Activated CD8-positive, alpha-beta memory T cell treated with anti-CD3 and anti-CD28 coated beads for 4 hours (primary cell): ENCODE measurements at regions not wholly inside any gene's neighbourhood (a gene's known extent, or its start where the extent isn't known, plus 50 kb on each side); places are given as distances from the start of the nearest gene placed in this dataset.

Source experiments
- DNase-seq, 2 donors: peaks; one replicate each; pipeline ENCODE4 v3.0.0-alpha.2; 2020; ENCODE audit warnings: low read depth in 2 of 2

DNA sequence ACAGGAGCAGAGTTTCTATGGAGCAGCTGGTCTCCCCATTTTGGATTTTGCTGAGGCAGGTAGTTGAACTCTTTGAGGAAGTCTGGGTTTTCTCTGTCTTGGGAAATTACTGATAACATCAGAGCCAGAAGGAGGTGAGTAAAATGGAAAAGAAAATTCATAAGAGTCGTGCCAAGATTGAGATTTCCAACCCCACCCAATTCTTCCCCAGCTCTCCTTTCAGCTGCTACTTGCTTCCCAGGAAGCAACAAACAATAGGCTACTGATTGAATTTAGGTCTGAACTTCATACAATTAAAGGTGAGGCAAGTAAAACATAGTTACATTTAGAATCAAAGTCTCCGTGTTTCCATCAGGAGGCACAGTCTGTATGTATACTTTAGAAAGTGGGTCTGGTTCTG lies 54.6 kb upstream of the EOLA2 start:
- DNase-seq: no peak

DNA sequence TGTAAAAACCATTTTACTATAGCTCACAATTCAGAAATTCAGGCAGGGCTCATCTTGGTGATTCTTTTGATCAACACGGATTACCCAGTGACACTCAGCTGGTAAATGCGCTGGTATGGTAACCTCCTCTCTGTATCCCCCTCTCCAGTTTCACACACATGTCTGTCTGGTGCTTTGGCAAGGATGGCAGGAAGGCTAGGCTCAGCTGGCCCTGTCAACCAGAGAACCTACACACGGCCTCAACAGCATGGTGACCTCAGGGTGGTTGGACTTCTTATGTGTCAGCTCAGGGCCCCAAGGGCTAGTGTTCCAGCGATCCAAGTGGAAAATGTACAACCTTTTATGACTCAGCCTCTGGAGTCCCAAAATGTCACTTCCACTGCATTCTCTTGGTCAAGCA lies 55.7 kb upstream of the EOLA2 start:
- no peak for DNase-seq

DNA sequence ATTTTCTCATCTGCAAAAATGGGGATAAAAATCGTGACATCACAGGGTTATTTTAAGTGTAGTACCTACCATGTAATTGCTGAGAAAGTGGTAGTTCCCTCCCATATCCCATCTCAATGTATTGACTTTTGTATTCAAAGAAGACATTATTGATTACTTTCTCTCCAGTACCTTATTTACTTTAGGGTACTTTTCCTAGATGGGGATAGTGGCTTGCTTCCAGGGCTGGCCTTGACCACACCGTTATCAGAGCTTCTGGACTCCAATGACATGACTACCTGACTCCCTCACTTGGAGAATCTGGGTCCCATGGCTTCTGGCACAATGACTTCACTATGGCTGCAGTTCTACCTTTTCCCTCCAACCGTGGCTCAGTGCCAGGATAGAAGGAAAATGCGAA lies 58.2 kb upstream of the EOLA2 start:
- no peak for DNase-seq

DNA sequence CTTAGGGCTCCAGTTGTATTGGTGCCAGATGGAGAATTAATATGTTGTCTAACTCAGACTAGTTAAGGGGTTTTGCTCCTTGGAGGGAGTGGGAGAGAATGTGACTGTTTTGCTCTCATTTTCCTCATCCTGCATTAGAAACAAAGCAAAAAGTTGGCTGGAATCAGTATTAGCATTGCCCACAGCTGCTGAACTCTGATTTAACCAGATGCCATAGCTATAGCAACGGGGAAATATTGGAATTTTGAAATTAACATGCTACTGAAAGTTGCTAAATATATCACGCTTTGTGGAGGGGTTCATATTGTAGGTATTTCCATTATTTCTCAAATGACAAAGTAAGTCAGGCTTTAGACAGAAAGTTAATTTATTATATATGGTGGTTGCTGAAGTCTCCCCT lies 66.7 kb upstream of the EOLA2 start:
- DNase-seq: no peak

DNA sequence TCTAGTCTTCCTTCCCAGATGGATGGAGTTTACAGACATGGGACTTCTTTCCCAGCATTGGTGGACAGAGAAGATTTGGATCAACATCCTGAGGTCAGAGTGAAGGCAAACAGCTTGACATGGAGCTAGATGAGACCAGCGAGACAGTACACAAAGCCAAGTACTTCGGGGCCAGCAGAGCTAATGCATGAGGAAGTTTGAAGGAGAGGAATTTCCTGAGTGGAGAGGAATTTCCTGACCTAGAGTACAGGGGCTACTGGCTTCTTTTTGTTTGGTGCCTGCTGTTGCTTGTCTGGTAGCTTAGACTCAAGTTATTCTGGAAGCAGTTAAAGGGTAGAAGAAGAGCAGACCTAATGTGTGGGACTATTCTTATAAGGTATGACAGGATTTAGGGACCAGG lies 69.1 kb upstream of the EOLA2 start:
- DNase-seq: no peak

DNA sequence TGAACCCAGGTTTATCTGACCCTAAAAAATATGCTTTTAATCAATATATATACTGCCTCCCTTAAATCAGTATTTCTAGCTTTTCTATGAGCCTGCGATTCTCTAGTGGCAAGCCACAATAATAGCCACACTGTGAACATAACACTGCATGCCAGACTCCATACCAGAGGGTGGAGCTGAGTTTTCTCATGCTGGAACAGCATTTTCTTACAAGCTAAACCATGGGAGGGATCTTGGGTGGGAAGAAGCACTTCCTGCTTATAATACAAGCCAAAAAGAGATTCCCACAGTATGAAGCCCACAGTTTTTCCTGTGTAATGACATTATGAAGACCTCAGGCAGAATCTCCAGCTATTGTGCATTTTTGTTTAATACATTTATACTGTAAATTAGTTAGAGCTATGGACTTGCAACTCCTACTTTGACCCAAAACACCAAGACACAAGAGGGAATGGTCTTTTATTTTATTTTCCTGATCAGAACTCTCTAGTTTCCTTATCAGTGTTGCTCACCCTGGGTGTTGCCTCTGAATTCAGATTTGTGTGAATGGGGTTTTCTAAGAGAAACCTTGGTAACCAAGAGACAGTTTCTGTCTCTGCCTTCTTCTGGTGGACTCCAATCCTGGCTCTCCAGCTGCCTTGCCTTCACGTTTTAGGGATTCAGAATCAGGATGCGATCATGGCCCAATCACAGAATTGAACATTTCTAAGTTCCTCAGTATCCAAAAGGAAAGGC lies 74.5 kb upstream of the EOLA2 start:
- no peak for DNase-seq

DNA sequence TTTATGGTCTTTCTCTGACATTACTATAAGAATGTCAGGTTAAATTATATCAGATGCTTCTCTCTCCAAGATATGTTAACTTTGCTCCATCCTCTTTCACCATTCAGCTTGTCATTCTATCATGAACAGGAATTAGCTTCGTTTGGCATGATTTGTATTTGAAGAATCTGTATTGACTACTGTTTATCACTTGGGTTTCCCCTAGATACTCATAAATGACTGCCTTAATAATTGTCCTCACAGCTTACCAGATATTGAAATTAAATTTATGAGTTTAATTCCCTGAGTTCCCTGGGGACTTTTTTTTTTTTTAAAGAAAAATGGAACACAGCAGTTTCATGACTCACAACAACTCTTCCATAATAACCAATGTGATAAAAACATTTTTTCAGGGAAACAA lies 76.2 kb upstream of the EOLA2 start:
- DNase-seq: no peak

DNA sequence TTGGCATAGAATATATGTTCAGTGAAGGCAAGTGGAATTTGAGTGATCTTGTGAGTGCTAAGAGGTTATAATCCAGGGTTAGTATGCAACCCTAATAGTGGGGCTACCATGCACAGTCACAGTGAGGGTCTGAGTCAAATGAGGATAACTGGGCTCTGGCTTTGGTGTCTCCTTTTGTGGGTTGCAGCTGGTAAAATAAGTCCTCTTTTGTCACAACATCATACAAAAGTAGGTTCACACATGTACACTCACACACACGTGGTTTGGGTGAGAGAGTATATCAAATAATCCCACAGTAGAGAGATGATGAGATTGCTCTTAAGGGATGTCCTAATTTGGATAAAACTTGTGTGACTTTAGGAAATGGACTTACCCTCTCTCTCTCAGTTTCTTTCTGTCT lies 79.6 kb upstream of the EOLA2 start:
- DNase-seq: no peak

DNA sequence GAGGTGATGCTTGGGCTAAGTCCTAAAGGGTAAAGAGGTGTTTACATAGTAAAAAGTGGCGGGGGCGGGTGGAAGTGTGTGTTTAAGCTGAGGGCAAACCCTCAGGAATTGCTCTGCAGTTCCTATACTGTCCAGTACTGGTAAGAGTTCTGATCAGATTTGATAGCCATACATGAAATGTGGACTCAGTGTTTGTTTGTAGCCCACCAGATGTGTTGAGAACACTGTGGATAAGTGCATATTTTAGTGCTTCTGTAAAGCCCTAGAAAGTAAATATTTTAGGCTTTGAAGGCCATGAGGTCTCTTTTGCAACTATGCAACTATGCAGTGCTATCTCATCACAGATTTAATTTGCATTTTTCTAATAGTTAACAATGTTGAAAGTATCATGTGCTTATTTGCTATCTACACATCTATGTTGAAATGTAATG lies 80.7 kb upstream of the EOLA2 start:
- DNase-seq: no peak

DNA sequence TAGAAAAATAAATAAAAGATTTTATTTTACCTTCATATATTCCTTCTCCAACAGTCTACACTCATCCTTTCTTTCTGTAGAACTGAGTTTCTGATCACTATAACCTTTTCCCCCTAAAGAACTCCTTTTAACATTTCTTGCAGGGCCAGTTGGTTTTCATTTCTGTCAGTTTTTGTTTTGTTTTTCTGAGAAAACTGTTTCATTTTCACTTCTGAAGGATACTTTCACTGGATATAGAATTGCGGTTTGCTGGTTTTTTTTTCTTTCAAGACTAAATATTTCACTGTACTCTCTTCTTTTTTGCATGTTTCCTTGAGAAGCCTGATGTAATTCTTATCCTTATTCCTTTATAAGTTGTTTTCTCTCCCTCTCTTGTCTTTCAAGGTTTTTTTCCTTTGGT lies 90.4 kb upstream of the EOLA2 start:
- DNase-seq: no peak

DNA sequence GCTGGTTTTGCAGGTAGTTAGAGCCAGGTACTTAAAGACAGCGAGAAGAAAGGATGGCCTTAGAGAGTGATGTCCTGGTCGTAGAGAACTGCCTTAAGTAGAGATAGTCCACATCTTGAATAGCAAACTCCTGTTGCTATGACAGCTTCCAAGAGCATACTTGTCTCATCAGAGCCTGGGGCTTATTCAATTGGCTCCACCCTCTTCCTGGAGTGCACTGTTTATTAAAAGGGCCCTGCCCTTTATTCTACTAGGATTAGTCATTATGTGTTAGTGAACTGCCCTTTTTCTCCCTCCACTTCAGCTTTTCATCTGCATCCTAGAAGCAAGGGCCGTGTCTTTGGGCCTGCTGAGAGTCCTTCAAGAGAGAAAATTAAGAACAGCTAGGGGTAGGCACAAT lies 94.5 kb upstream of the EOLA2 start:
- DNase-seq: no peak

DNA sequence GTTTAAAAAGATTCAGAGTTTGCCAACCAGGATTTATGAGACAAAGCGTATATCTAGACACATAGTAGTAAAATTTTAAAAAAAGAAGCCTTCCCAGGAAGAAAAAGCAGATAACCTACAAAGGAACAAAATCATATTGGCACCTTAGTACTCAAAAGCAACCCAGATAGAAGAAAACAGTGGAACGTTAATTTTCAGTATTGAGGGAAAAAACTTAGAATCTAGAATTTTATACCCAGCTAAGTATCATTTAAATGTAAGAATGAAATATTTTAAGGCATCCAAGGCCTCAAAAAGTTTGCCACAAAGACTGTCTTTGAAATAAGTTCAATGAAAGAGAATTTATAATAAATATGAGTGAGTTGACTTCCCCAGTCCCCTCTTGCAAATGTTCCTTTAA lies 96.5 kb upstream of the EOLA2 start:
- no peak for DNase-seq

DNA sequence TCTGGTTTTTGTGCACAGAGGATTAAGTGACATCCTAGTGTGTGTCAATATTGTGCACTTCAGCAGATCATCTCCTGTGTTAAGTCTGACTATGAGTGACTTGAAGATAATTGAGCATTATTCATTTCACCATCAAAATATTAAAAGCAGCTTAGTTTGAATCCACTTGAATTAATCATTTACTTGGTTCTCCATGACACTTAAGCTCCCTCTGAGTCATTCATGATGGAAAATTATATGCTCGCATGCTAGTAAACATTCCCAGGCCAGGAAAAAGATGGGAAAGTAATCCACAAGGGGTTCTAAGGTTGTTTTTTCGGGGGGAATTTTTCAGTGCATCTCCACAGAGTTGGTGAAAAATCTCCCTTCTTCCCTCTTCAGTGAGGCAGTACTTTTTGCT lies 97.2 kb upstream of the EOLA2 start:
- no peak for DNase-seq

DNA sequence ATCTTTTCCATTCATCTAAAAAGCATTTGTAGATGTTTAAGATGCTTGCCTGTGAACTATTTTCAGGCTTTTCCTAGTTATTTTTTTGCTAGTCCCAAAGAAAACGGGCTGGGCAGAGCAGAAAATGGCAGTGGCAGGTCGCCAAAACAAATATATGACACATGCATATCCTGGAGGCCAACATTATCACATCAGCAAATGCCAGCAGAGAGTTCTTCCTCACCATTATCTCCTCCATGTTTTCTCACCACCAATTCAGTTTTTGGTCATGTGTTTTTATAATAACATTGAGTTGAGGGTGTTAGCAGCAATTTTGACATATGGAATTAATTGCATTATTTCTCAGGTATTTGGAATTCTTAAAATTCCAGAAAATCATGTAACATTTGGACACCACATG lies 97.9 kb upstream of the EOLA2 start:
- DNase-seq: no peak

DNA sequence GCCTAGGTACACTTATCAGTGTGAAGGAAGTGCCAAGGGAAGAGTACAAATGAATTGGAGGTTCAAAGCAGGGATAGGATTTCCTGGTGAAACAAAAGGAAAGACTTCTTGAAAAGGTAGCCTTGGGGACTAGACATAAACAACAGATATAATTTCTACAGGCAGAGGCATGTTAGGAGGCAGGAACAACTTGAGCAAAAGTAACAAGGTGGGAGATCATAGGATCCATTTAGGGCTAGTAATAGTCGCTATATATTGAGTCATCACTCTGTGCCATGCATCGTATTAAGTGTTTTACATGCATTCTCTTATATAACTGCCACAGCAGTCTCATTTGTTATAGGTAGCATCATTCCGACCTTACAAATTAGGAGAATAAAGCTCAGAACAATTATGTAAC lies 98.3 kb upstream of the EOLA2 start:
- DNase-seq: no peak

DNA sequence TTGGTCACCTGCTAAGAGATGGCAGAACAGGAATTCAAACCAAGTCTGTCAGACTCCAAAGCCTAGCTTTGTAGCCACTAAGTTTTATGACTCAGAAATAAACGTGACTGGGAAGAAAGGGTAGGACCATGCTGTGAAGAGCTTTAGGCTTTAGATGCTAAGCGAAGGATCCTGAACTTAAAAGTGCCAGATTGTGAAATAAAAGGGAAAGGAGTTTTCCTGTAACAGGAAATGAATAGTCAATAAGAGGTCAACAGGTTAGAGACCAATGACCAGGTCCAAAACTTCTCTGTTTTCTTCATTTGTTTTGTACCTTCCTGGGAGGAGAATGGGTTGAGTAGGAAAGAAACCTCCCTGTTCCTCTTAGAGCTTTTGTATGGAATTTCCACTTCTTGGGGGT lies 98.8 kb upstream of the EOLA2 start:
- no peak for DNase-seq

DNA sequence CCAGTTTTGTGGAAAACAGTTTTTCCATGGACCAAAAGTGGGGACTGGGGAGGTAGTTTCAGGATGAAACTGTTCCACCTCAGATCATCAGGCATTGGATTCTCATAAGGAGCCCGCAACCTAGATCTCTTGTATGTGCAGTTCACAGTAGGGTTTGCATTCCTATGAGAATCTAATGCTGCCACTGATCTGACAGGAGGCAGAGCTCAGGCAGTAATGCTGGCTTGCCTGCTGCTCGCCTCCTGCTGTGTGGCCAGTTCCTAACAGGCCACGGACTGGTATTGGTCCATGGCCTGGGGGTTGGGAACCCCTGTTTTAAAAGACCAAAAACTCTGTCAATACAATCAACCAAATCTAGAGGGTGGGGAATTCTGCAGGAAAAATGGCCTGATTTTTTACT lies 100.0 kb upstream of the EOLA2 start:
- no peak for DNase-seq

DNA sequence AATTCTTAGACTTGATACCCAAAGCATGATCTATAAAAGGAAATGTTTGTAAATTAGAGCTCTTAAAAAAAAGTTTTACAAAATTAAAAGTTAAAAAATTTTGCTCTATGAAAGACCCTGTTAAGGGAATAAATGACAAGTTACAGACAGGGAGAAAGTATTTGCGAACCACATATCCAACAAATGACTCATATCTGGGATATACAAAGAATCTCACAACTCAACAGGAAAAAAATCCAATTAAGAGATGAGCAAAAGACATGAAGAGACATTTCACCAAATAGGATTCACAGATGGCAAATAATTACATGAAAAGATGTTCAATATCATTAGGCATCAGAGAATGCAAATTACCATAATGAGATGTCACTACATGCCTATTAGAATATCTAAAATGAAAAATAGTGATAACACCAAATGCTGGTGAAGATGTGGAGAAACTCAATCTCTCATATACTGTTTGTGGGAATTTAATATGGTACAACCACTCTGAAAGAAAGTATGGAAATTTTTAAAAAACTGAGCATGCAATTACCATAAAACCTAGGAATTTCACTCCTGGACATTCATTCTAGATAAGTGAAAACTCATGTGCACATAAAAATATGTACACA lies 100.8 kb upstream of the EOLA2 start:
- no peak for DNase-seq

DNA sequence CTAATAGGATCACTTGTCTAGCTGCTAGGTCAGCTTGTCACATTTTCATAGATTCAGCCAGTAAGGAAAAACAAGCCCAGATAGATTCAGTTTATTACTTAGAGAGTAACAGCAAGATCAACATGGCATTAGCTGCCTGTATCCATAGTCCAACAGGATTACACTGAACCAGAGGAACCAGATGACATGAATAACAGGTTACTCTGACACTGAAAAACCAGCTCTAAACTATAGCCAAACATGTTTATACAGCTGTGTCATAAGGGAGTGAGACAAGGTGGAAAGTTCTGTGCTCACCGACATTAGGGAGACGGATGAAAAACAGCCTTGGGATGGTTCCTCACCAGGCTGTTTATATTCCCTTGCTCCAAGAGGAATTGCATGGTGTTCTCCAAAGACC lies 102.9 kb upstream of the EOLA2 start:
- DNase-seq: no peak

DNA sequence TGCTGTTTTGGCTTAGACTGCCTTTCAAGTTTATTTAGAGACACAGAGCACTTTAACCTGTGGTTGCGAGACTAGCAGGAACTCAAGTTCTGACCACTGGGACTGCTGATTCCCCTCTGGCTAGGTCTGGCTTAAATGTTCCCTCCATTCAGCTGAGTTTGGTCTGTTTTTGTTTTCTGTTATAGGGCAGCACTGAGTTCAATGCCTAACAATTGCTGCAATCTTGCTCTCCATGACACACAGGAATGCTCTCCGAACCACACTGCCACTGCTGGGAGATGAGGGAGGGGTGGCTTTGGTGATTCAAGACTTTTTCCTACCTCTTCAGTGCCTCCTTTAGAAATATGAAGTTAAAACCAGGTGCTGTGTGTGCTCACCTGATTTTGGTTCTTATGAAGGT lies 106.3 kb upstream of the EOLA2 start:
- no peak for DNase-seq

DNA sequence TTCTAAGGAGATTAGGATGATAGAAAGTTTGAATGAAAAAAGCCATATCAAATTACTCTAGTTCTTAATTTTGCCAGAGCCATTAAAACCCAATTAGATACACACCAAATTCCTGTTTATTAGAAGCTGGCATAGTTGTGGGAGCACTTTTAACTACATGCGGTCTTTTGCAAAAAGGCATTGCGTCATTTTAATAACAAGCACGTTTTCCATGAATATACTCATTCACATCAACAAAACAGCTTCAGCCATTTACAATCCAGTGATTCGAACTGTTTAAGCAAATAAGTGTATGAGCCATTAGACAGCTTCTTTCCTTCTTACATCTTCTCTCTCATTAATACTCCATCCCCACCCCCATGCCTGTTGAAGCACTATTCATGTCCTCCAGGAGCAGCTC lies 109.5 kb upstream of the EOLA2 start:
- no peak for DNase-seq

DNA sequence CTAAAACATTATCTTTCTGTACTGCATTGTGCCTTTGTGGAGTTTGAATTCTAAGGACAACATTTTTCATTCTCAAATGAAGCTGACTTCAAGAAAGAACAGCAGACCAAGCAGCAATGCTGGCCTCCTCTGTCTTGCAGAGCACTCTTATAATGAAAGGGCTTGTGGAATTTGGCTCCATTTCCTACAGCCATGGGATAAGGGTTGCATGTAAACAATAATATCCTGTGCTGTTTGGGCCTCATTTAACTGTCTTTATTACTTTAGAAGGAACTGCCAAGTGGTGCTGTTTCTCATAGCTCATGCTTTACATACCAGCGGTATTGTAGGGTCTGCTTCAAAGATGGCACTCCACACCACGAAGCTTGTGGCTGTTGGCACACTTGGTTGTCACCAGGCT lies 111.4 kb upstream of the EOLA2 start:
- no peak for DNase-seq

DNA sequence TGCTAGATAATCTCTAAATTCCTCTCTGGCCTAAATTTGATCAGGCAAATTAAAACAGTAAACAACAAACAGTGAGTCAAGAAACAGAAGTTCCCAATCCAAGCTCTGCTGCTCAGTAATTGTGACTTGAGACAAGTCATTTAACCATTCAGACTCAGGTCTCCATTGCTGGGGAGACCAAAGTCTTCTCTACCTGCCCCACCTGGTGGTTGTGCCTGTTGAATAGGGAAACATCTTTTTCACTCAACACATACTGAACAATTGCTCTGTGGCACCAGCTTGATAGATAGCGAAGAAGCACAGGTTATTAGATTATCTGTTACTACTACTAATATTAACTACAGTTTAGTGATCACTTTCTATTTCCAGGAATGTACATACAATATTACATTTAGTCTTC lies 112.1 kb upstream of the EOLA2 start:
- DNase-seq: no peak

DNA sequence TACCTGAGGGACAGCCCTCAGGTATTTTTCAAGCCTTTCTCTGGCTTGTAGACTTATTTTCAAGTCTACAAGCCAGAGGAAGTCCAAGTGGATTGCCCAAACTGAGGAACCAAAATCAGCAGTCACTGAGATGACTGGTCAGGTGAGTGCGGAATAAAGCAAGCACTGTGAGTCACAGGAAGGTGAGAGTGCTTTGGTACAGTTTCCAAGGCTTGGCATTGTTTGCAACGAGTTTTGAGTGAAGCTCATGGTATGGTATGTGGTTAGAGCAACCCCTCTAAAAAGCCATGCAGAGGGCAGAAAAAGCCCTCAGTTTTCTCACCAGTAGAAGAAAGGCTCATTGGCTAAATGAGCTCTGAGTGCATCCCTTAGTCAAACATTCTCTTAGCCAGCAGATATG lies 112.8 kb upstream of the EOLA2 start:
- DNase-seq: no peak
